Left forelimb (tissue), 1 donor: ENCODE measurements at regions not wholly inside any gene's neighbourhood (a gene's known extent, or its start where the extent isn't known, plus 50 kb on each side); places are given as distances from the start of the nearest gene placed in this dataset.
"Not testable (repeated sequence)": the region's sequence is repeated elsewhere in the genome, so short reads cannot be mapped to it uniquely, and the experiment has no call there.

Experiments
- DNase-seq: peaks from one replicate; pipeline ENCODE4 v3.0.0-alpha.2; 2018; ENCODE audit warnings: low spot score

DNA sequence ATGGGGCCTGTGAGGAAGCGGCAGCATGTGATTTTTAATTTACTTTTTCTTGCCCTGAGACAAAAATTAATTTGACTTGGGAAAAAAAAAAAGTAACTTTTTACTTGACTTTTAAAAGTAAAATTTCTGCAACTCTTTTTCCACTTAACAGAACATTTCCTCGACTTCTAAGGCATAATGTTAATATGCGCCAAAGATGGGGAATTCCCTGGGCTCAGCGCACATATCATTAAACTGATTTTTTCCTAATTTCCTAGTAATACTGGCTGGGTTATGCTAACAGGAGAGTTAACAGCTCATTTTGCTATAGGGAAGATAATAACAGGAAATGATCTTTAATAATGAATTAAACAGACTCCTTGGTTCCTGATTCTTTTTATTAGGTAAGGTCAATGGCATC lies 120.6 kb upstream of the CDH5 start:
- DNase-seq: no peak

GRCh38 chr16:66245072-66245471 lies 121.4 kb upstream of the CDH5 start:
- no peak for DNase-seq

DNA sequence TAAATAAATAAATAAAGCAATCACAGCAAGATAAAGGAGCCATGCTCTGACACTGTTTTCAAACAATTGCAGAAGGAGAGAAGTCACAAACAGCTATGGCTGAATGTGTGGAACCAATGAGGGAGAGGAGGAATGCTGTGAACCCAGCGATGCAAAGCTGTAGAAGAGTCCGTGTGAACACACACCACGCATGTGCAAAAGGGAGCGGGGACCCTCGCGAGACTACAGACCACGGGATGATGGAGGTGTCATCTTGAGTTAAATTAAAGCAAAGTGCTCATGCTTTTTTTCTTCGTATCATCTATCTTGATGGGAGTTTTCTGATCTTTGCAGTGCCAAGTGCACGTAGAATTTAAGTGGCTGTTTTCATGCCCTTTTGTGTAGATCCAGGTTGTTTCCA lies 123.8 kb upstream of the CDH5 start:
- no peak for DNase-seq

GRCh38 chr16:66242206-66242605 lies 124.3 kb upstream of the CDH5 start:
- DNase-seq: not testable (repeated sequence)

- no peak for DNase-seq
Observed at GRCh38 chr16:66240631-66241395, 125.7 kb upstream of the CDH5 start.

DNA sequence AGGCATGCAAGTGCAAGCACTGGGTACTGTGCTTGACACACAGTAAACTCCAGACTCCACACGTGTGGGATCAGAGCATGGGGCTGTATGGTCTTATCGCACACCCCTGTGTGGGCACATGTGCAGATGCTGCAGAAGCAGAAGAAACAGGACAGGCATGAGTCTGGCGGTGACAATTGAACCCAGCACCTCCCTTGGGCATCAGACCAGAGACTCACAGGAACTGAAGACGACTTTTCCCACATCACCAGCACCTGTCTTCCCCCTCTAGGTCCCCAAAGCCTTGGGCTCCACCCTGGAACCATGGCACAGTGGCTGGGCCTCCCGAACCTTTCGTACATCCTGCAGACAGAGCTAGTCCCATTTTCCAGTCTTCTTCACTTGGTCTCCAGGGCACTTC lies 126.4 kb upstream of the CDH5 start:
- DNase-seq: no peak

DNA sequence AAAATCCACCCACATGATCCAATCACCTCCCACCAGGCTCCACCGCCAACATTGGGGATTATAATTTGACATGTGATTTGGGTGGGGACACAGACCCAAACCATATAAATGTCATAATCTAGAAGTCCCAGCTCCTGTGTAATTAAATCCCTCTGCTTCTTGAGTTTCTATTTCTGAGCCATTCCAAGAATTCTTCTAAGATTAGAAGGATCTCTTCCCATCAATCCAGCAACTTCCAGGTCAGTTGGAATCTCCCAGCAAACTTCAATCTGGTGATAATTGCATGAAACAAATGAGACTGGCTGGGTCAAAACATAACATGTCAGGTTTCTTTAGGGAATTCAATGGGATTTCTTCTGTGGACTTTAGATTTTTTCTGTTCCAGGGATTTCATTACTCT lies 127.8 kb upstream of the CDH5 start:
- DNase-seq: no peak

DNA sequence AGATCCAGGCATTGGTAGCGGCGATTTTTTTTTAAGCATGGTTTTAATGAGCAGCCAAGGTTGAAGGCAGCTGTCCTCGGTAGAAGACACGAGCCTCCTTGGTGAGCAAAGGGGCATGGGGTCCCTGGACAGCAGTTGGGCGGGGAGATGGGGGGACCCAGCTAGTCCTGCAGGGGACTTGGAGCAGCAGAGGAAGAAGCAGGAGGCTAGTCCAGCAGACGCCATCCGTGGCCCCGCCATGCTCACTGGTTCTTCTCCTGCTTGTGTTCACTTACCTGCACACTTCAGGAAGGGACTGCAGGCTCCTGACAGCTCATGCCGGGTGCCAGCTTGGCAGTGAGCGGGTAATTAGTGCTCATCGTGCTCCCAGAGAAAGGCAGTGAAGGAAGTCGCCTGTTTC lies 130.2 kb upstream of the CDH5 start:
- DNase-seq: no peak

GRCh38 chr16:66231452-66232160 lies 134.9 kb upstream of the CDH5 start:
- no peak for DNase-seq

- DNase-seq: no peak
Observed at GRCh38 chr16:66229651-66230050, 136.8 kb upstream of the CDH5 start.

- DNase-seq: no peak
Observed at GRCh38 chr16:66228792-66229191, 137.7 kb upstream of the CDH5 start.

DNA sequence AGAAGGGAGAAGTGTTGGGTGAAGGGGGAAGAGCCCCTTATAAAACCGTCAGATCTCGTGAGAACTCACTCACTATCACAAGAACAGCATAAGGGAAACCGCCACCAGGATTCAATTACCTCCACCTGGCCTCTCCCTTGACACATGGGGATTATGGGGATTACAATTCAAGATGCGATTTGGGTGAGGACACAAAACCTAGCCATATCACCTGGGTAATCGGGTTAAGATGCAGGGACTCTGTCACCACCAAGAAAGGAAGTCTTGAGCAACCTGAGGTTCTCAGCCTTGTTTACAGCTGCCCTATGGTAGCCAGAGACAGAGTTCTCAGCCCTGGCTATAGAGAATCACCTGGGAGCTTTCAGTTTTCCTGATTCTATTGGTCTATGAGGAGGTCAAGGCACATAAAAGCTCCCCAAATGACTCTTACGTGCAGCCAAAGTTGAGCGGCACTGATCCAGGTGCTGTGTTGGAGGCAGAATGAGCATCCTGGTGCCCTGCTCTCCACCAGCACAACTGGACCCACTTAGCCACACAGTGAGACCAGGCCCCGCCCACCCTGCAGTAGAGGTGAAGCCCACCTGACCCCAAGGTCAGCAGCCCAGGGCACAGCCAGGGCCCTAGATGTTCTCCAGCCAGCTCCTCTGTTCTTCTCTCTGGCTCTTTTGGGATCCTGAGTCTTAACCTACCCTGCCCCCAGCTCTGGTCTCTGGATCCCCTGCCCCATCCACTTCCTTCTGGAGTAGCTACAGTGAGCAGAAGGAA lies 138.5 kb upstream of the CDH5 start:
- DNase-seq: no peak

DNA sequence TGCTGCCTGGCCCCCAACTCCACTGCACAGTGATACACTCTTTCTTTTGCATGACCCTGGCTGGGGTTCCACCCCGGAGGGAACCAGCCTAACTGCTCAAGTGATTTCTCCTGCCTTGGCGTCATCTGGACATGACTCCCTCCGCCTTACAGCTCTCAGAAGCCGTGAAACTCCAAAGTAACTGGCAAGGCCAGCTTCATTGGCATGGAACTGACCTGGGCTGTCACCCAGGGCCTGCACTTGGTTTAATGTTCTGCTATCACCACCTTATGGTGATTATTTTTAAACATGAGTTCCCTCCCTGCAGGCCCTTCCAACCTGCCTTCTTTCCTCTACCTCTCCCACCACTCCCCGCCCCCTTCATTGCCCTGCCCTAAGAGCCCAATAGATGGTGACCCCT lies 139.7 kb upstream of the CDH5 start:
- no peak for DNase-seq

- no peak for DNase-seq
Observed at GRCh38 chr16:66225696-66226095, 140.8 kb upstream of the CDH5 start.

DNA sequence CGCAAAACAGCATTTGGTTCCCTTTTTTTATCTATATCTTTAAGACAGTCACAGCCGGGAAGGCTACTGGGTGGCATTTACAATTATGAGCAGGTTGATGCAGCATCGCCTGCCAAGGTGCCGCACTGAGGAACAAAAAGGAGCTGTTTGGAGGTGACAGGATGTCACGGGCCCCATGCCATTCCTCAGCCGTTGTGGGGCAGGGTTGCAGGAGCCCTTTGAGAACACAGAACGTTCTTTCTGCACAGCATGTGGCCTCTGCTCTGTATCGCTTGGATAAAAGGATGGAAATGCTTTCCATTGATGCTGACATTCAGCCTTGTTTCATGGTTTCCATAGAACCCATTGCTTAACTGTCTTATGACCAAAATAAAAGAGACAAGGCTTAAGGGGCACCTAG lies 141.9 kb upstream of the CDH5 start:
- DNase-seq: no peak

GRCh38 chr16:66224186-66224585 lies 142.3 kb upstream of the CDH5 start:
- DNase-seq: no peak

- DNase-seq: no peak
Observed at GRCh38 chr16:66223176-66223780, 143.2 kb upstream of the CDH5 start.

DNA sequence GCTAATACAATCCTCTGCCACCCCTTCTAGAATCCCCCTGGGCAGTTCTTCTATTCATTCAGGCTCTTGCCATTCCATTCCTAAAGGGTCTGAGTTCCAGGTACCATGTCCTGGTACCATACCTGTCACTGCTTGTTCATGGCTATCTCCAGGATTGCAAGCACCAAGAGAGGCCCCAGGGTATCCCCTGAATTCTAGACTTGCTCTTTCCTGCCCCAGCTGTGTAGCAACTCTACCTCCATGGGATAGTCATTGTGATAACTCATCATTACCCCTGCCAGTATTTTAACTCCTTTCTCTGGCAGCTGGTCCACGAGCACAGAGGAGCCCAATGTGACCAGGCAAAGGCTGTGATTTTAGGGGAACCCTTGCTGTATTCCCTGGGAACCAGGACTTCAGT lies 143.7 kb upstream of the CDH5 start:
- no peak for DNase-seq

DNA sequence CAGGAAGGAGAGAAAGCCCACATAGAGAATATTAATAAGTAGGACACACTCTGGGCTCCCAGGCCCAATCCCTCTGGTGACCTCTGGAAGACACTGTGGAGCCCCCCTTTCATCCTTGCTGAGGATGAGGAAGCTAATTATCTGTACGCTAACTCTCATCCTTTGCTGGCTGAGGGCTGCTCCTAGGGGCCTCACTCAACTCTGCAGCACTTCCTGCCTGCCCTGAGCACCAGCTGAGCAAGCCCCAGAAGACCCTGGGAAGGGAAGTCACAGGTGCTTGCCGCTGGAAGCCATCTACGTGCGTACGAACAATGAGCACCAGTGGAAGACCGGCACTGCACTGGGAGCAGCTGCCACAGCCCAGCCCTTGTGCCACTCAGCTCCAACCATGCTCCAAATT lies 145.8 kb upstream of the CDH5 start:
- no peak for DNase-seq

DNA sequence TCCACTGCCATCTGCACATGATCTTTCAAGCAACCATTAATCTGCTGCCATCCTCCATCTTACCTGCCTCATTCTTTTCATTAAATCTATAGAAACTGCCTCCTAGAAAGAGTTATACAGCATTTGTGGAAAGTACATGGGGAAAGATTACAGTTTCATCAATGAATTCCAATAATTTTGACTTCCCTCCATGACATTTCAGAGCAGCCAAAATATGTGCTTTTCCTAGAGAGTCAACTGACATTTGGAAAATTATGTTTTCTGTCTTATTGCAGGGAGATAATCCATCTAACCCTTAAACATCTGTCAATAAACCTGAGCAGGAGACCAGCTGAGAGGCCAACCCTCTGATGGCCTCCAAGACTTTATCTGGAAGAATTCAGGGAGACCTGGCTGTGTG lies 147.0 kb upstream of the CDH5 start:
- no peak for DNase-seq

DNA sequence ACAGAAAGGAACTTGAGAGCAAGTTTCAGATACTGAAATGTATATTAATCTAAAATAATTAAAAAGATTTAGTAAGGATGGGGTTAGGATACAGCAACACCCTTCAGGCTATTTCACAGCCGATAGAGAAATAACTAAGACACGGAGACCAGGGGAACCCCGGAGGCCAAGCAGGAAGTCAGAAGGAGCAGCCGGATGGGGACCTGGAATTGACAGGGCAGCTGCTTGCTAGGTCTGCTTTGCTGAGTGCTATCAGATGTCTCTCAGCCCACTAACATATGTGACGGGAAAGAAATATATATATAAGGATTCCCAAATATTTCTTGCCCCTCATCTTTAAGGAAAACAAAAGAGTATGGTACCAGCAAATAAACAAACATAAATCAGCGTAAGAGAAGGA lies 154.1 kb upstream of the CDH5 start:
- no peak for DNase-seq

GRCh38 chr16:66211651-66212050 lies 154.8 kb upstream of the CDH5 start:
- no peak for DNase-seq

DNA sequence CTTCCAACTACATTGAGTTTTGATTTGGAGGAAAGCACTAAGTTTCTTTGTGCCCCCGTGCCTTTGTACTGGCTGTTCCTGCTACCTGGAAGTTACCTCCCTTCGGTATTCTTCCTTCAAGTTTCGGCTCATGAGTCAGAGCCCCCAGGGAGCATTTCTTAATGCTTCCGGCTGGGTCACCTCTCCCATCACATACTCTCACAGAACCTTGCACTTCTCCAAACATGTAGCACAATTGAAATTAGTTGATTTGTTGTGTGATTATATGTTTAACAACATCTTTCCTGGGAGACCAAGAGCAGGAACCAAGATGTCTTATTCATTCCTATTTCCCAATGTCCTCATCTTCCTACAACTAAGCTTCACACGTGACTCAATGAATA lies 158.6 kb upstream of the CDH5 start:
- no peak for DNase-seq
